ENCODE measurements at regions not wholly inside any gene's neighbourhood (a gene's known extent, or its start where the extent isn't known, plus 50 kb on each side); places are given as distances from the start of the nearest gene placed in this dataset.

DNA sequence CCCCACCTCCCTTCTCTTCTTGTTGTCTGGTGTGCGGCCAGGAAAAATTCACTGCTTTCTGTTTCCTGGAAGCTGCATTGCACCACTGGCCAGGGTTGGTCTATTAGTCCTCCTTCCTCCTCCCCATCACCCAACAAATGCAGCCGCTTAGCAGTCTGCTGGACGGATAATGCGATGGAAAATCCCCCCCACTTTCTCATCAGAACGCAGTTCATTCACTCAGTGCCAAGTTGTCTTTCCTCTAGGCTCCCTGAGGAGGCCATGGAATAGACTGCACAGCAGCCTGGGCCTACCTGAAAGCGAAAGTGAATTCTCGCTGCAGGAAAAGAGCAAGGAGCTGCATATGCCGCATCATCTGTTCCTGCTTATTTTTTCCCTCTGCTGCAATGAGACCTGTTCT lies 513.6 kb downstream of the METTL15 start:
- peak overlapping the region in 1 of 2 donors; percentile 30 for H3K4me3 ChIP-seq (replicated peaks in 1 of 2; ENCODE audit: low read depth in 2 of 2, low read length in 2 of 2)
- DNase-seq (ENCODE audit: low read depth in 2 of 2): peak; percentile 49 to 60
- TF ChIP-seq, protein P1, sequence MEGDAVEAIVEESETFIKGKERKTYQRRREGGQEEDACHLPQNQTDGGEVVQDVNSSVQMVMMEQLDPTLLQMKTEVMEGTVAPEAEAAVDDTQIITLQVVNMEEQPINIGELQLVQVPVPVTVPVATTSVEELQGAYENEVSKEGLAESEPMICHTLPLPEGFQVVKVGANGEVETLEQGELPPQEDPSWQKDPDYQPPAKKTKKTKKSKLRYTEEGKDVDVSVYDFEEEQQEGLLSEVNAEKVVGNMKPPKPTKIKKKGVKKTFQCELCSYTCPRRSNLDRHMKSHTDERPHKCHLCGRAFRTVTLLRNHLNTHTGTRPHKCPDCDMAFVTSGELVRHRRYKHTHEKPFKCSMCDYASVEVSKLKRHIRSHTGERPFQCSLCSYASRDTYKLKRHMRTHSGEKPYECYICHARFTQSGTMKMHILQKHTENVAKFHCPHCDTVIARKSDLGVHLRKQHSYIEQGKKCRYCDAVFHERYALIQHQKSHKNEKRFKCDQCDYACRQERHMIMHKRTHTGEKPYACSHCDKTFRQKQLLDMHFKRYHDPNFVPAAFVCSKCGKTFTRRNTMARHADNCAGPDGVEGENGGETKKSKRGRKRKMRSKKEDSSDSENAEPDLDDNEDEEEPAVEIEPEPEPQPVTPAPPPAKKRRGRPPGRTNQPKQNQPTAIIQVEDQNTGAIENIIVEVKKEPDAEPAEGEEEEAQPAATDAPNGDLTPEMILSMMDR (IDR thresholded peaks at IDR 0.05; ENCODE audit: low read depth, low read length): no peak

DNA sequence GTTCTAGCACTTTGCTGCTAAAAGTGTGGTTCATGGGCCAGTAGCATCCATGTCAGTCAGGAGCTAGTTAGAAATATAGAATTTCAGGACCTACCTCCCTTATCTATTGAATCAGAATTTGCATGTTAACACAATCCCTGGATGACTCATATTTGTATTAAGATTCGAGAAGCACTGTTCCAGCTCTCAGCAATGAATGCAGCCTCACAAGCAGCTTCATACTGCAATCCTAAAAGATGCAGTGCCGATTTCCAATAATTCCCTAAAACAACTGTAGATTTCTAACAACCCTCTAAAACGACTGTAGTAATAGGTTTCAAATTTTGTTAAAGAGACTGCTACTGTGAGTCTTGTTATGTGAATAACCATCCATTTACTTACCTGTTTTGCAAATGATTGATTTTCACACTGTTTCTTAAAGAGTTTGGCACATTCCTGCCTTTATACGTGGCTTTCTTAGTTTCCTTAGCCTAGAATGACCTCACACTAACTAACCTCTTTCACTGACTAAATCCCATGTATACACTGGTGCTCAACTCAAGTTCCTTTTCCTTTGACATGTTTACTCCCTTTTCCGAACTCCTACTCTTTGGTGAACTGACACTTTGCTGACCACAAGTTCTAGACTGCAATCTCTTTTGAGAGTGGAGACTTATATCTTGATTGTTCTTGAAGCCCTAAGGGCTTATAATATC lies 511.8 kb downstream of the METTL15 start:
- DNase-seq (ENCODE audit: low read depth in 2 of 2): peak; percentile 12 to 59
- TF ChIP-seq, protein P1 (IDR thresholded peaks at IDR 0.05; ENCODE audit: low read depth, low read length): no peak
- no peak overlapping the region for H3K4me3 ChIP-seq (replicated peaks in 1 of 2; ENCODE audit: low read depth in 2 of 2, low read length in 2 of 2)

DNA sequence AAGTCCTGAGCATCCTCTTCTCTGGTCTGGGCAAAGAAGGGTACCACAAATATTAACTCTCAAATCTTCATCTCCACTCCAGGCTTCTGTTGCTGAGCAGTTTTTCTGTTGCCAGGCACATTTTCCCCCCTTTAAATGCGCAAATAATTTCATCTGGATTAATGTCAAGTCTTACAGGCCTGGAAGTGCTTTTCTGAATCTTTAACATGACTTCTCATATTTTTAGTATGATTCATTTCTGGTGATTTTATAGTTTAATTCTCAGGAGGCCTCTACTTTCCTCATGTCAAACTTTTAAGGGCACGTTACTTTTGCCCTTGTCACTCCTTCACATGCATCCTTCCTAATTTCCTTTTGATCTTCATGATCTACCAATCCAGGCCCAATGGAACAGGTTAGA lies 510.2 kb downstream of the METTL15 start:
- TF ChIP-seq, protein P1 (IDR thresholded peaks at IDR 0.05; ENCODE audit: low read depth, low read length): no peak
- no peak overlapping the region for H3K4me3 ChIP-seq (replicated peaks in 1 of 2; ENCODE audit: low read depth in 2 of 2, low read length in 2 of 2)
- DNase-seq (ENCODE audit: low read depth in 2 of 2): peak; percentile 48 to 71

DNA sequence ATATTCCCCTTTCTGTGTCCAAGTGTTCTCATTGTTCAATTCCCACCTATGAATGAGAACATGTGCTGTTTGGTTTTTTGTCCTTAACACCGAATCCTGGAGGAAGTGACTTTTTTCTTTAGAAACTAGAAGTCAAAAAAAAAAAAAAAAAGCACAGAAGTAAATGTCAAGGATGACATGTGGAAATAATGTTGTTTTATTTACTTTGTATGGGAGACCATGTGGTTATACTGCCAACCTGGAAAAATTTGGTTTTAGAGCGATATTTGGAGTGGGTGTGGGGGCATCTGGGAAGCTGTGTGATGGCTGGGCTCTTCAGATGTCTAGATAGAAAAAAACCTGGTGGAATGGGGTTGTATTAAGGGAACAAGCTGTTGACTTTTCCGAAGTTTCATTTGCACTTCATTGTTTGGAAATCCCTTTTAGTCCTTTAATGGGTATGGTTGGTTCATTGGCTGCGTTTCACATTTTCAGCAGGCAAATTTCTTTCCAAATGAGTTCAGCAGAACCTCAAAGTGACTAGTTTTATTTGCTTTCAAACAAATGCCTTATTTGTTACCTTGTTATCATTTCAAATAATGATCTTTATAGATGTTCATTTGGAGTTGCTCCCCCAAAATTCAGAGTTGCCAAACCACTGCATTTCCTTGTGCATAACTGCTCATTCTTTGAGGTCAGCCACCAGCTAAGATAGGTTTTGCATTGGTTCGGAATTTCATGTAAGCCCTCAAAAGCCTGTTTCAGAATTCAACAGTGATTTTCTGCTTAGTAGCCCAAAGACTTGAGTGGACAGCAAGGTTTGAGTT lies 508.2 kb downstream of the METTL15 start:
- TF ChIP-seq, protein P1 (IDR thresholded peaks at IDR 0.05; ENCODE audit: low read depth, low read length): no peak
- no peak for DNase-seq (ENCODE audit: low read depth in 2 of 2)
- no peak overlapping the region for H3K4me3 ChIP-seq (replicated peaks in 1 of 2; ENCODE audit: low read depth in 2 of 2, low read length in 2 of 2)

DNA sequence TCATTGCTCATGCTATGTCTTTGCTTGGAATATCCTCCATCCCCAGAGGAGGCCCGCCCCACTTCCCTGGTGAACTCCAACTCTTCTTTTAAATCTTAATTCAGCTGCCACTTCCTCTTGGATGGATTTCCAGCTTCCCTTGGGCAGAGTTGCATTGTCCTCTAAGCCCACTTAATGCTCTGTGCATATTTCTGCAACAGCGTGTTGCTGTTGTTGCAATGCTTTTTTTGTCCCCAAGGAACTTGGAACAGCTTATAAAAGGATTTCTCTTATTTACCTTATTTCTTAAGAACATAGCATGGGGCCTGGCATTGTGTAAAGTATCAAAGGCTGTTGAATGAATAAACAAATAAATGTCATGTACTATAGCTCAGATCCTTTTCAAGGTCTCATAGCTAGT lies 507.4 kb downstream of the METTL15 start:
- no peak overlapping the region for H3K4me3 ChIP-seq (replicated peaks in 1 of 2; ENCODE audit: low read depth in 2 of 2, low read length in 2 of 2)
- peak; percentile 2 to 53 for DNase-seq (ENCODE audit: low read depth in 2 of 2)
- TF ChIP-seq, protein P1 (IDR thresholded peaks at IDR 0.05; ENCODE audit: low read depth, low read length): no peak

DNA sequence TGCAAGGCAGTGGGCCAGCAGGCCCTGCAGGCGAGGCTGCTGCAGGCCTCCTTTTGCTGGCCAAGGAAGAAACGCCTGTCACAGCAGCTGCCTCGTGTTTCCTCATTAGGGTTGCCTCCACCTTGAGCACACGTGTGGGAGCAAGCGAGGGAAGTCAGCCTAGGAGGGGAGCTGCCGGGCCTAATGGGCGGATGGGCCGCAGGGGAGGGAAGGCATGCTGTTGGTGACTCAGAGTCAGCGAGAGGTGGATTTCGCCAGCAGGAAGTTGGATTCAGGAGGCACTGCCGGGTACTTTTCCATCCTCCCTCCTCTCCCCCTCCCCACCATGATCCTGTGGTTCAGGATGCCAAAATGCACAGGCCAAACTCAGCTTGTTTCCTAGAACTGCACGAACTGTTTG lies 498.7 kb downstream of the METTL15 start:
- peak; percentile 9 to 38 for DNase-seq (ENCODE audit: low read depth in 2 of 2)
- TF ChIP-seq, protein P1 (IDR thresholded peaks at IDR 0.05; ENCODE audit: low read depth, low read length): no peak
- no peak overlapping the region for H3K4me3 ChIP-seq (replicated peaks in 1 of 2; ENCODE audit: low read depth in 2 of 2, low read length in 2 of 2)
